Ovary (tissue), 3 donors: ENCODE measurements at regions not wholly inside any gene's neighbourhood (a gene's known extent, or its start where the extent isn't known, plus 50 kb on each side); places are given as distances from the start of the nearest gene placed in this dataset.

Experiments
- CTCF ChIP-seq, 3 donors: fragments of 450-650 bp in 2 of 3; fragments of 200-600 bp in 1 of 3; IDR thresholded peaks; one replicate each; pipeline versions ENCODE4 v1.5.1 to v1.8.0; 2016 to 2022; ENCODE audit warnings: antibody characterized with exemption in 3 of 3, mild to moderate bottlenecking in 1 of 3
- EP300 ChIP-seq: sonication (generic); formaldehyde crosslinking; IDR thresholded peaks from one replicate; pipeline ENCODE4 v1.6.1; 2017; ENCODE audit warnings: antibody characterized with exemption
- donor health status: DM: no; HTN: no; CAD: no.

GRCh38 chr6:21941926-21942325 is 348.4 kb downstream of the SOX4 start:
- TF ChIP-seq CTCF (IDR thresholded peaks at IDR 0.05) (no peak), EP300 (no peak)
